HEK293T (cell line): ENCODE measurements at regions not wholly inside any gene's neighbourhood (a gene's known extent, or its start where the extent isn't known, plus 50 kb on each side); places are given as distances from the start of the nearest gene placed in this dataset.

Experiments
- CTCF ChIA-PET: fragments of 350-600 bp; formaldehyde crosslinking; extraction: SDS; loops from one replicate; lab custom pipeline; 2021; ENCODE audit warnings: antibody characterized with exemption, inconsistent platforms; lab: Yijun Ruan, JAX
- POLR2A ChIA-PET: fragments of 350-600 bp; formaldehyde crosslinking; extraction: SDS; loops from one replicate; lab custom pipeline; 2020; ENCODE audit warnings: antibody characterized with exemption, inconsistent platforms; lab: Yijun Ruan, JAX
- DNase-seq: peaks from one replicate; pipeline ENCODE4 v3.0.0; 2012; ENCODE audit warnings: mixed read lengths; ENCODE audit errors: extremely low spot score
- ARNT ChIP-seq: fragments of 450-650 bp; IDR thresholded peaks from 2 replicates; pipeline ENCODE4 v1.6.1; 2017; ENCODE audit warnings: mild to moderate bottlenecking
- BHLHE40 ChIP-seq: fragments of 450-650 bp; IDR thresholded peaks from 2 replicates; pipeline ENCODE4 v1.6.1; 2016; ENCODE audit warnings: mild to moderate bottlenecking, moderate library complexity, borderline replicate concordance
- CTBP1 ChIP-seq: fragments of 450-650 bp; IDR thresholded peaks from 2 replicates; pipeline ENCODE4 v1.6.1; 2016; ENCODE audit warnings: borderline replicate concordance
- ELF4 ChIP-seq: fragments of 450-650 bp; IDR thresholded peaks from 2 replicates; pipeline ENCODE4 v1.6.1; 2017; ENCODE audit warnings: antibody characterized with exemption
- FOXA1 ChIP-seq: fragments of 450-650 bp; IDR thresholded peaks from 2 replicates; pipeline ENCODE4 v1.6.1; 2016; ENCODE audit warnings: mild to moderate bottlenecking
- FOXK2 ChIP-seq: fragments of 450-650 bp; IDR thresholded peaks from 2 replicates; pipeline ENCODE4 v1.6.1; 2016; ENCODE audit warnings: mild to moderate bottlenecking
- FOXM1 ChIP-seq: fragments of 450-650 bp; IDR thresholded peaks from 2 replicates; pipeline ENCODE4 v1.6.1; 2017; ENCODE audit warnings: mild to moderate bottlenecking, borderline replicate concordance
- HDGF ChIP-seq: fragments of 450-650 bp; IDR thresholded peaks from 2 replicates; pipeline ENCODE4 v1.6.1; 2017; ENCODE audit warnings: antibody characterized with exemption, borderline replicate concordance
- L3MBTL2 ChIP-seq: fragments of 450-650 bp; conservative IDR thresholded peaks from 2 replicates; pipeline ENCODE4 v1.6.1; 2016; ENCODE audit warnings: mild to moderate bottlenecking
- LEF1 ChIP-seq: fragments of 450-650 bp; IDR thresholded peaks from 2 replicates; pipeline ENCODE4 v1.6.1; 2017; ENCODE audit warnings: mild to moderate bottlenecking, borderline replicate concordance
- NFRKB ChIP-seq: fragments of 450-650 bp; IDR thresholded peaks from 2 replicates; pipeline ENCODE4 v1.6.1; 2016; ENCODE audit warnings: mild to moderate bottlenecking, moderate library complexity
- PKNOX1 ChIP-seq: fragments of 450-650 bp; IDR thresholded peaks from 2 replicates; pipeline ENCODE4 v1.6.1; 2016
- SP1 ChIP-seq: fragments of 450-650 bp; IDR thresholded peaks from 2 replicates; pipeline ENCODE4 v1.6.1; 2017
- SUZ12 ChIP-seq: fragments of 450-650 bp; IDR thresholded peaks from 2 replicates; pipeline ENCODE4 v1.6.1; 2016; ENCODE audit warnings: mild to moderate bottlenecking
- TARDBP ChIP-seq: fragments of 450-650 bp; IDR thresholded peaks from 2 replicates; pipeline ENCODE4 v1.6.1; 2016
- ZNF384 ChIP-seq: fragments of 450-650 bp; IDR thresholded peaks from 2 replicates; pipeline ENCODE4 v1.6.1; 2016

GRCh38 chr17:70407506-70407905 is 238.2 kb downstream of the KCNJ2 start:
- ChIA-PET POLR2A (no interaction called here), CTCF (no interaction called here)
- DNase-seq = no peak
- TF ChIP-seq TARDBP = no peak
- no peak for TF ChIP-seq FOXA1
- TF ChIP-seq L3MBTL2 = no peak
- no peak for TF ChIP-seq FOXM1
- TF ChIP-seq FOXK2 = no peak
- no peak for TF ChIP-seq LEF1
- TF ChIP-seq ELF4 = no peak
- TF ChIP-seq BHLHE40 = no peak
- no peak for TF ChIP-seq HDGF
- no peak for TF ChIP-seq SP1
- no peak for TF ChIP-seq ZNF384
- TF ChIP-seq SUZ12 = no peak
- no peak for TF ChIP-seq CTBP1
- TF ChIP-seq PKNOX1 = no peak
- TF ChIP-seq ARNT = no peak
- TF ChIP-seq NFRKB = no peak

- no peak for TF ChIP-seq NFRKB
- no peak for TF ChIP-seq BHLHE40
- no peak for TF ChIP-seq TARDBP
- no peak for TF ChIP-seq CTBP1
- TF ChIP-seq FOXM1 = no peak
- no peak for DNase-seq
- CTCF ChIA-PET = no interaction called here
- POLR2A ChIA-PET = no interaction called here
Observed at GRCh38 chr17:70408768-70409167, 239.4 kb downstream of the KCNJ2 start.

- CTCF ChIA-PET = no interaction called here
Observed at GRCh38 chr17:70414300-70414699, 245.0 kb downstream of the KCNJ2 start.

GRCh38 chr17:70420861-70421445 is 251.6 kb downstream of the KCNJ2 start:
- CTCF ChIA-PET = no interaction called here
- DNase-seq = no peak
- POLR2A ChIA-PET = no interaction called here
- TF ChIP-seq FOXK2 (no peak), HDGF (no peak), FOXA1 (no peak), ARNT (no peak), NFRKB (no peak), SP1 (no peak), ELF4 (no peak), TARDBP (no peak), BHLHE40 (no peak)

More at GRCh38 chr17:70414300-70414699, 245.0 kb downstream of the KCNJ2 start:
- TF ChIP-seq ARNT (no peak), SUZ12 (no peak), HDGF (no peak), FOXK2 (no peak), FOXA1 (no peak), SP1 (no peak), BHLHE40 (no peak), ZNF384 (no peak), FOXM1 (no peak), L3MBTL2 (no peak), PKNOX1 (no peak), NFRKB (no peak), LEF1 (no peak)
- no peak for DNase-seq
- POLR2A ChIA-PET = no interaction called here

GRCh38 chr17:70422862-70423261 is 253.5 kb downstream of the KCNJ2 start:
- TF ChIP-seq TARDBP (no peak), SUZ12 (no peak), FOXM1 (no peak), L3MBTL2 (no peak), LEF1 (no peak), BHLHE40 (no peak), FOXA1 (no peak), HDGF (no peak), ARNT (no peak), CTBP1 (no peak), ZNF384 (no peak)
- ChIA-PET POLR2A (no interaction called here), CTCF (no interaction called here)
- DNase-seq = no peak

- POLR2A ChIA-PET = no interaction called here
- TF ChIP-seq FOXA1 = no peak
- TF ChIP-seq ZNF384 = no peak
- TF ChIP-seq PKNOX1 = no peak
- TF ChIP-seq L3MBTL2 = no peak
- TF ChIP-seq HDGF = no peak
- TF ChIP-seq FOXK2 = no peak
- no peak for TF ChIP-seq CTBP1
- TF ChIP-seq TARDBP = no peak
- TF ChIP-seq NFRKB = no peak
- no peak for TF ChIP-seq ARNT
- TF ChIP-seq BHLHE40 = no peak
- no peak for TF ChIP-seq SP1
- TF ChIP-seq LEF1 = no peak
- TF ChIP-seq ELF4 = no peak
- TF ChIP-seq SUZ12 = no peak
- no peak for TF ChIP-seq FOXM1
- DNase-seq = no peak
- CTCF ChIA-PET = no interaction called here
Observed at GRCh38 chr17:70423562-70423961, 254.2 kb downstream of the KCNJ2 start.
